ENCODE measurements at regions not wholly inside any gene's neighbourhood (a gene's known extent, or its start where the extent isn't known, plus 50 kb on each side); places are given as distances from the start of the nearest gene placed in this dataset.

DNA sequence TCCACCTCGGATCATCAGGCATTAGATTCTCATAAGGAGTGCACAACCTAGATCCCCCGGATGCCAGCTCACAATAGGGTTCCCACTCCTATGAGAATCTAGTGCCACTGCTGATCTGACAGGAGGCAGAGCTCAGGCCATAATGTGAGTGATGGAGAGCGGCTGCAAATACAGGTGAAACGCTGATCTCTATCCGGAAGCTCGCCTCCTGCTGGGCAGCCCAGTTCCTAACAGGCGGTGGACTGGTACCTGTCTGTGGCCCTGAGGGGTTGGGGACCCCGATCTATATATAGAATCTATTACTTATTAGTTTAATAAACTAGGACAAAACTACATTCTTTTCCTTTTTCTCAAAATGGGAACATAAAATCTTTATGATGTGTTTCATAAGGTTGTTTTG, 741.9 kb downstream of the RFPL4B start:
- no peak for DNase-seq (ENCODE audit: low read depth in 2 of 2)

DNA sequence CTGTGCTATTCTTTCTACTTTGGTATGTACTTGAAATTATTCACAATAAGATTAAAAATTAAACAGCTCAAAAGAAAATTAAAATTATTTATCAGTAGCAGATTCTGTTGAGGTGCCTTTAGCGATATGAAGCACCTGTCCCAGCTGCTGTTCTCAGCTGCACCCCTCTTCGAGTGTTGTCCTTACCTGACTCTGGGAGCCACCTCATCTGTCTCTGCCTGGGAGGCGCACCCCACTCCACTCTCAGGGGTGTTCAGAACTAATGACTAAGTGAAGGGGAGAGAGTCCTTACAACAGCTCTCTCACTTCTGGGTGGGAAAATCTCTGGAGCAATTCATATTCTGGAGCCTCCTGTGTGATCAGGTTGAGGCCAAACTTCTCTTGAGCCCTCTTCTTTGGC, 745.7 kb downstream of the RFPL4B start:
- no peak for DNase-seq (ENCODE audit: low read depth in 2 of 2)

DNA sequence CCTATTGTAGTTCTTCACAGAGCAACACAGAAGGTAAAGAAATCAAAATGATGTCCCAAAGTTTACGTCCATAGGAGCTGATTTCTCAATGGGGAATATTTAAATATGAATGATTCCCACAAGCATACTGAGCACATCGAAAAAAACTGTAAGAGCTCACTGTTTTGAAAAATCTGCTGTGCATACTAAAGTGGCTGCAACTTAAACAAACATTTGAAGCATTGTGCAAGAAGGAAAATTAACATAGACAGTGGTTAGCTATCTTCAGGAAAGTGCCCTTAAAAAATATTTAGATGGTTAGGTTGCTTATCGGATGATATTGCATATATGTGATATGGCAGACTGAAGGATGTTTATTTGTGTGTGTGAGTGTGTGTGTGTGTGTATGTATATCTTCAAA, 747.6 kb downstream of the RFPL4B start:
- DNase-seq (ENCODE audit: low read depth in 2 of 2) = no peak

DNA sequence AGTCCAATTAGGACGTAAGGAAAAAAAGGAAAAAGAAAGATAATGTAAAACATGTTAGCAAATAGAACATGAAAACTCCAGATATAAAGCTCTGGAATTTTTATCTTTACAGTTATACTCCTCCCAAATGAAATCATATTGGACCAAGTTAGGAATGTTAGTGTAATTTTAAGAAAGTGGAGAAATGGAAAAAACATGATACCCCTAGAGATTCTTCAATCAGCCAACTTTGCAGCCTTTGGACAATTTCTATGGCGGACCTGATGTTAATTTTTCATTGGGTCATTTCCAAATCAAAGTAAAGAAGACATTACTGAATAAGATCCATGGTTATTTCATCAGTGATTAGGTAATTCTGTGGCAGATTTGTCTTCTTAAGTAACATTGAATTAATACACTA, 748.7 kb downstream of the RFPL4B start:
- DNase-seq (ENCODE audit: low read depth in 2 of 2) = no peak

DNA sequence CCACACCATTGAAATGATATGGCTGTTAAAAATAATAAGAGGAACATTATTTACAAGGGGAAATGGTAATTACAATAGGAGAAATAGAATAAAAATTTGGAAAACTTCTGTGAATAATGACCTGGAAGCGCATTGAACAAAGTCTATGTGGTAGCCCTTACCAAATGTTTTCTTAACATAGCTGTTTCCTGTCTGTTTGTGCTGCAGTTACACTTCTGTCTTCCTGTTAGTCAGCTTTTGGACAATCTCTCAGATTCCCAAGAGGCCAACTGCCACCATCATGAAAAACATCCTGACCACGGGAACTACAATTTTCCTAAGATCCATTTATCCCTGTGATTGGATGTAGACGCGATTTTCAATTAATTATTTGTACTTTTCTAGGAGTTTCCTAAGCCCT, 754.4 kb upstream of the MARCKS start:
- no peak for DNase-seq (ENCODE audit: low read depth in 2 of 2)

DNA sequence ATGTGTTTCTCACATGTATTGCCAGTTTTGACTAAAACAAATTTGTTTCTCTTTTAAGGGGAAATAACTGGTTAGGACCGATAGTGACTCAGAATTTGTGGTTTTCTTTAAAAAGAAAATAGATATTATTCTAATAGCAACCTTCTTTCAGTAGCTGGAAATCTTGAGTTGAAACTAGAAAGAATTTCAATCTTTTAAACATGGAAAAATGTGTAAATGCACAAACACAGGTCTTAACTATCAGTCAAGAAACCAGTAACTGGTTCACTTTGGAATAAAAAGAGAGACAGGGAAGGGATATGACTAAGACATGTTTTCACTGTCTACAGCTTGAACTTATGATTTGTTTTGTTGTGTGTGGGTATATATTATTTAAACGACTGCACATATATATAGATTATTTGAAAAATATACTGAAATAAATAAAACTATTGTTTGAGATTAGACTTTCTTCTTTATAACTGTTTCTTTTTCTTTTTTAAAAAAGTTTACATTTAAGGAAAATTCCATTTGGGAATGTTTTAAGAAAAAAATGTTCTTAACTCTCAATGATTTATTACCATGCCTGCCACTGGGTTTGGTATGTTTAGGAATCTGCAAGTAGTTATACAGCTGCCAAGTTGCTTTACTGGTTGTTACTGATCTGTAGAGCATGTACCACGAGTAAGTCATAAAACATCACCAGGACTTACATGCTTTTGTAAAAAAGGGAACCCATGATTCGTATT, 753.3 kb upstream of the MARCKS start:
- no peak for DNase-seq (ENCODE audit: low read depth in 2 of 2)

DNA sequence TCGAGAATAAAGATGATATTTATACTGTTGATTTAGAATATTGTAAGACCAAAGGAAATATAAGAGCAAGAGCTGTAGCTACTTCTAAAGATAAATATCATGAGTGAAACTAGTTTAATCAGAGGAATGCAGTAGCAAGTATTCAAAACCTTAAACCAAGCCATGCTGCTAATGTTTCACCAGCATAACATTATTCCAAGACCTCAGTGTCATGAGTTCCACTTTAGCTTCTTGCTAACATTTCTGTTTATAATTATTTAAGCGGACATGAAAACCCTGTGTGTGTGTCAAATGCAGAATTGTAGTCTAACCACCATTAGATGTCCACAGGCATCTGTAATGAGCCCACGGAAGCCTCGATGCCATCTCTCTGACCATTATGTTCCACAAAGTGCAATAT, 752.6 kb upstream of the MARCKS start:
- DNase-seq (ENCODE audit: low read depth in 2 of 2) = no peak

DNA sequence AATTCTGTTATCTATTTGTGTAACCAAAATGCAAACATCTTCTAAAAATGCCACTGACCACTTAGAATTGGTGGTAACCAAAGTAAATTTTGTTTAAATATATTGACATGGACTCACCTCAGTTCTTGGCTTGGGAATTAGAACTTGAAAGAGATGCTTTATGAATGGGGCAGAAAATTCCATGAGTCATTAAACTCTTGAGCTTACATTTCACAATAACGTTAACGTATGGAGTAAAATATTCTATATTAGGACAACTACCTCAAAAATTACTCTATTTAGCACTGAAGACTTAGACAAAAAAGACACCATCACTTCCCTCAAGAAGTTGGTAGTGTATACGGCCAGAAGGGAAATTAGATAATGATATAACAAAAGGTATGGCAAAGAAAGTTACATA, 752.2 kb upstream of the MARCKS start:
- DNase-seq (ENCODE audit: low read depth in 2 of 2) = no peak

DNA sequence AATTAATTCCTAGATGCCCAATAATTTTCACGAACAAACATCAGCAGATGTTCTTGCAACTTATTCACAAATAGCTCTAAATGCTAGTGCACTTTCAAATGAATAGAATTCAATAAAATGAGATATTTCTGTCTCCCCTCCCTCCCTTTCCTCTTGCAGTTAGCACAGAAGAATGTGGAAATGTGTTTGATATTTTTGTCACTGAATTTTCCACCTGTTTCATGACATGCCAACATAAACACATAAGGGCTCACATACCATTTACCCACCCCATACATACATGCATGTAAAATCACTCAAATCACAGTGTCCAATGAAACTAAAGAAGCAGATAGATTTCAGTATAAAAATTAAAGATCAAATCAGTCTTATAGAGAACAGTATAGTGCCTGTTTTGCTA, 746.9 kb upstream of the MARCKS start:
- no peak for DNase-seq (ENCODE audit: low read depth in 2 of 2)

DNA sequence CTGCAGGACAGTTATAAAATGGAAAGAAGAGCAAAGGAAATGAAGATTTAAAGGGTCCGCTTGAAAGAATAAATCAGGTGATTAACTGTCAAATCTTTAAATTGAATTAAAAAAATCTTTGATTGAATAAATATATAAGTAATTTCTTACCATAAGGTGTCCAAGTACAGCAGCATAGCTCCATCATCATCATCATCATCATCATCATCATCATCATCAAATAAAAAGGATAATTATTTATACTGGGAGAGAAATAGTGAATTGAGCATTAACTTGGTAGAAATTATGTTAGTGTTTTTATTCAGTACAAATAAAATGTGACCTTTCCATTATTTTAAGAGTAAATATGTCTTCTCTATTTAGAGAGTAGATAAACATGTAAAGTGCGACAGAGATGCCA, 745.6 kb upstream of the MARCKS start:
- no peak for DNase-seq (ENCODE audit: low read depth in 2 of 2)

DNA sequence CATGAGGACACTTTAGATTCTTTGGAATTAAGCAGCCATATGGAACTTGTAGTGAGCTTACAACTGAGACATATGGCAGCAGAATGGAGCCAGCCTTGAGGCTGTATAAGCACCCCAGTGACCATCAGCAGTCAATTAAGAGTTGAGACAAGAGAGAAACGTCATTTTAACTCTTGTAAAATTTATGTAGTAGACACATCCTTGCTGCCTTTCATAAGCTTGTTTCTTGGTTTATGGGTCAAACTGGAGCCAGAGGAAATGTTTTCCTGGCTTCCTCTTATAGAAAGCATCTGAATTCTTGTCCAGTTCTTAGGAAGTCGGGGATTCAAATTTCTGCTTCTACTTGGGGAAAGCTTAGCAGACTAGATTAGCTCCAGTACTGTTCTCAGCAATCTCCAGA, 745.1 kb upstream of the MARCKS start:
- DNase-seq (ENCODE audit: low read depth in 2 of 2) = no peak

DNA sequence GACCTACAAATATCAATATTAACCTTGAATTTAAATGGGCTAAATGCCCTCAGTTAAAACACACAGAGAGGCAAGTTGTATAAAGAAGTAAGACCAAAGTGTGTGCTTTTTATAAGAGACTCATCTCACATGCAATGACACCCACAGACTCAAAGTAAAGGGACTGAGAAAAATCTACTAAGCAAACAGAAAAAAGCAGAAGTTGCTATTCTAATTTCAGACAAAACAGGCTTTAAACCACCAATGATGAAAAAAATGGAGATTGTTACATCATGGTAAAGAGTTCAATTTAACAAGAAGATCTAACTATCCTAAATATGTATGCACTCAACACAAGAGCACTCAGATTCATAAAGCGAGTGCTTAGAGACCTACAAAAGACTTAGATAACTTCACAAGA, 741.9 kb upstream of the MARCKS start:
- DNase-seq (ENCODE audit: low read depth in 2 of 2) = no peak

DNA sequence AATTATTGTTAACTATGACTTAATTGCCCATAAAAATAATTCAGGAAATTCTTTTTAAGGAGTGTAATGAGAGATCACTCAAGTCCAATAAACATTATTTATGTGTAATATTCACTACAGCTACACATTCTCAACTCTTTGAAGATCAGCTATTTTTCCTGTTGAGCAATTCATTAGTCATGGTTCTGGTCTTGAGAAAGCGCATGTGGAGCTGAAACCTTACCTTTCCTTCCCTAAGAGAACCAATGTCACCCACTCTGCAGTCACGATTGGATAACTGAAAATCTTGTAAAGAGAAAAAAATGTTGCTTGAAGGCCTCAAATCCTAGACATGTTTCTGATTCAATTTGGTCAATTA, 736.9 kb upstream of the MARCKS start:
- DNase-seq (ENCODE audit: low read depth in 2 of 2) = no peak

DNA sequence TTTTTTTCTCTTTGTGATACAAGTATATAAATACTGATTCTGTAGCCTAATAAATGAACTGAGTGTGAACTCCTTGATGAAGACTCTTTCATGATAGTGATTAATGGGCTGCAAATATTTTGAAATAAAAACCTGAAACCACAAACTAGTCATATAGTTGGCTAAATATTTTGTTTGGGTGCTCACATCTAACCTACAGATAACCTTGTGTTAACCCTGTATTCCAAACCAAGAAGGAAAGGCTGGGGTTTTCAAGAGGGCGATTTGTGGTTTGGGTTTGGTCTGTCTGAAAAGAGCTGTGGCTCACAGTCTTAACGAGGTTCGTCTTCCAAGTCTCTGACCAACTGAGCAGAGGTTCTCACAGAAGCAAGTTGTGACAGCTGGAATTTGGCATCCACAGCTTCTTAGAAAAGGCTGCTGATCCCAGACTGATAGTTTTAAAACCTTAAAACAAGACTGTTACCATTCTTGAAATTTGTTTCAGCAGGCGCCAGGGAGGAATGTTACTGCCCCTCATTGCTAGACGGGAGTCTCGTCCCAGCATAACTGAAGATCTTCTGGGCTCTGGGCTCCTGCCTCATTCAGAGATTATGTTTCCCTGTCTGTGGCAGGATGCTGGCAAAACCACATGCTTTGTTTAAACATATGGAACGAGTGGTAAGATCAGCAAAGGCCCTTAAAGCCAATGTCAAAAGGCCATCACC, 736.4 kb upstream of the MARCKS start:
- no peak for DNase-seq (ENCODE audit: low read depth in 2 of 2)

DNA sequence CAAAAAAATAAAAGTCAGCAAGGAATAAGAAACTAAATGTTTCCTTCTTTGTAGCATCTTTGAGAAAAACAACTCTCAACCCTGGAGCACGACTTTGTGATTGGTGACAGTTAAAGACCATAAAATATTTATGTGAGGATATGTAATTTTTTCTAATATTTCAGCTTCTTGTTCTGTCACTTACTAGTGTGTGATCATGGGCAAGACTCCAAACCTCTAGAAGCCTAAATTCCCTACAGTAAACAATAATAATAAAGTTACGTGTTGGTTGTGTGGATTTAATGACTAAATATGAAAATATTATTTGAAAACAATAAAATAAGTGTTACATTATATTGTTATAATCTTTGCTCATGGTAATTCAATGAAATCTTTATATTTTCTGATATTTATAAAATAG, 735.6 kb upstream of the MARCKS start:
- DNase-seq (ENCODE audit: low read depth in 2 of 2) = no peak

DNA sequence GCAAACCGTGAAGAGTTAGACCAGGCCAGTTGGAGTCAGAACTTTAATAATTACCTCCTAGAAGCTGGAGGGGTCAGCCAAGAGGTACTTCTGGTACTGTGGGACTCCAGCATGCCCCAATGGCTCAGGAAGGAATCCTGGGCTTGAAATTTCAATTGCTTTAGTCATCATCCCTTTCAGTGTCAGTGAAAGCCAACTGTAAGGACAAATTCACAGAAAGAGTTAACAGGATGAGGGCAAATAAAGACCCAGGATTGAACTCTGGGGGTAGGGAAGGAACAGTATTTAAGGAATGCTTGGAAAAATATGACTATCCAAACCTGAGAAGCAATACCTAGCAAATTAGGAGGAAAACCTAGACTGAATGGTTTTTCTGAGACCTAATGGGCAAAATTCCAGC, 735.1 kb upstream of the MARCKS start:
- no peak for DNase-seq (ENCODE audit: low read depth in 2 of 2)

DNA sequence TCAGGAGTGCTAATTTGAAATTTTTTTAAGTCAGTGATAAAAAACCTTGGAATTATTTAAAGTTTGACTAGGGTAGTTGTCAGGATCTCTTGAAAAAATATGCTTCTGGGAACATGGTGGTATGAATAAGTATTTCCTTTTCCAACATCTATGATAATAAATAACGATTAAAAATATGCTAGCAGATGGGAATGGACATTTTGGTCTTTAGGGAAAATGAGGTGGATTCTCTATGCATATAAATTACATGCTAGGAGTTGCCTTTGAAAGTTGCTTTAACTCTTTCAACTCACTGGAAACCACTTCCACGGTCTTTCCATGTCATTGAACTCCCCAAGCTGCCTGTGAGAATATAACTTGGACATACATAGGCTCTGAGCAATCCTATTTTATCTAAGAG, 731.5 kb upstream of the MARCKS start:
- no peak for DNase-seq (ENCODE audit: low read depth in 2 of 2)

DNA sequence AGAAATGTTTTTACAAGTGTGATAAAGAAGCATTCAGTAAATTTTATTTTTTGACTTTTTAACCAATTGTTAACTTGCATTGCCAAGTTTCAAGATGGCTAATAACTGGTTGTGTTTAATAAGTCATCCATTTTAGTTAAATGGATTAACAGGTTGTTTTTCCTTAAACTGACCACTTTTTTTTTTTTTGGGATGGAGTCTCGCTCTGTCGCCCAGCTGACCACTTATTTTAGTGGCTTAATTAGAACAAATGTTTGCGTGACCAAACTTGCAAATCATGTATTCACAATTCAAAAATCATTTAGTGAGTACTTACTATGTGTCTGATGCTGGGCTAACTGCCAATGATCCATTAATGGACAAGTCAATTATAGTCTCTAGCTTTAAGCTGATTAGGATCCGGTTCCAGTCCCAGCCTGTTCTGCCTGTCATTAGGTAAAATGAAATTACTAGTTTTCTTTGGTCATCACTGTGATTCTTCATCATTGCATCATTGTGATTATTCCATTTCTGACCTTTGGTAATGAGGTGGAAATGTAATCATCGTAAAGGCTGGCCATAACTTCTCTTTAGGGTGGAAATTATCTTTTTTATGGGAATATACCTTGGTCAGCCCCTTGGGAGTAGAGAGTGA, 729.2 kb upstream of the MARCKS start:
- no peak for DNase-seq (ENCODE audit: low read depth in 2 of 2)

DNA sequence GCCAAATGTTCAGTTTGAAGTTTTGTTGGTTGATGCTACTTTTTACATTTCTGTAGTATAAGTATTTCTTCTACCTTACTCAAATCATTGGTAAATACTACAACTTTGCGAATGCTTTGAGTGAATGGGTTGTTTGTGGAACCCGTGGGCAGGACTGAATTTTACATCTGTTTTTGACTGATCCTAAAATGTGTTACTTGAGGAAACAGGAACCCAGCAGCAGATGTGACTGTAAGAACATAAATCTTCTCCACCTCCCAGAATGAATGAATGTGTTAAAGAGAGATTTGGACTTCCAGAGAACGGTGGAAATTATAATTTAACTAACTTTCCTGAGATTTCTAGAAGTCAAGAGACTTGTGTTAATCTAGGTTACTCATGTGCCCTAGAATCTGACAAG, 728.5 kb upstream of the MARCKS start:
- DNase-seq (ENCODE audit: low read depth in 2 of 2) = no peak

DNA sequence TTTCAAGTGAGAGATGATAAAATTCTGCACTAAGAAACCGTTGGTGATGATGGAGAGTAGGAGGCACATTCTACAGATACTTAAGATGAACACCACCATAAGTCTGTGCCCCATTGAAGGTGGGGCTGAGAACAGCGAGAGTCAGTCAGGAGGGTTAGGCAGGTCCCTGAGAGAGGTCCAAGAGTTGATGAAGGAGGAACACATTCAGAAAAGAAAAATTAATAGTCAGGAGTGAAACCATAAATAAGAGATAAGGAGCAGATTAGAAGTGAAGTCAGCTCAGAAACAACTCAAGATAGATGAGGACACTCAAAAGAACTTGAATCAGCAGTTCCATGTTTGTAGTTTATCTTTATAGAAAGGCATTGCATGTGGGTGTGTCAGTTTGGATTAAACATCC, 727.2 kb upstream of the MARCKS start:
- DNase-seq (ENCODE audit: low read depth in 2 of 2) = no peak

DNA sequence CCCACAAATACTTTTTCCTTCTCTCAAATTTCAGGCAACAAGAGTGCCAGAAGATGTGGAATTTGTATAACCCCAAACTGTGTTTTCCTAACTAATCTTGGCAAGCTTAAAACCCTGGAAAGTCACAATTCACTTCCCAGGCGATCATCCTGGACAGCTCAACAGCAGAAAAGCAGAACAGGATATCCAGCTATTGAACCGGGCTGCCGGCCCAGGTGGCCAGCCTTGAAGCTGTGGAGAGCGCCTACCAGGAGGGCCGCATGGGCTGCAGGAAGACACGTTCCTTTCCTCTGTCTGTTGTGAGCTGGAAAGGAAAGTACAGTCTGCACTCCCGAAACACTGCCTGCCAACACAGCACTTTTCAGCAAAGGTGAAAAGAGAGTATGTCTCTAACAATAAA, 719.7 kb upstream of the MARCKS start:
- no peak for DNase-seq (ENCODE audit: low read depth in 2 of 2)

DNA sequence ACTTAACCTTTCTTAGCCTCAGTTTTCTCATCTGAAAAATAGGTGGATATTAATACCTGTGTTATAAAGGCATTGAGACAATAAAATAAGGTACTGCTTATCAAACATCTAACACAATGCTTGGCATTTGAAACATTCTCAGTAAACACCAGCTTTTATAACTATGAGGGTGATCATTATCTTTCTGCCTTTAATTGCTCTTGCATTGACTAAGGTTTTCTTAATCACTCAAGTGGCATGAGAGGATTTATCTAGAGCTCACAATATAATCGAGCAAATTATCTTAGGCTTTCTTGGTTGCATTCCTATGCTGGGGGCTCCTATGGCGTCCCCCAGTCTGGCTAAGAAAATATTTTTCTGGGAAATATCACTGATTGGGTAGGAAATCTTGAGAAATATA, 716.4 kb upstream of the MARCKS start:
- DNase-seq (ENCODE audit: low read depth in 2 of 2) = no peak

DNA sequence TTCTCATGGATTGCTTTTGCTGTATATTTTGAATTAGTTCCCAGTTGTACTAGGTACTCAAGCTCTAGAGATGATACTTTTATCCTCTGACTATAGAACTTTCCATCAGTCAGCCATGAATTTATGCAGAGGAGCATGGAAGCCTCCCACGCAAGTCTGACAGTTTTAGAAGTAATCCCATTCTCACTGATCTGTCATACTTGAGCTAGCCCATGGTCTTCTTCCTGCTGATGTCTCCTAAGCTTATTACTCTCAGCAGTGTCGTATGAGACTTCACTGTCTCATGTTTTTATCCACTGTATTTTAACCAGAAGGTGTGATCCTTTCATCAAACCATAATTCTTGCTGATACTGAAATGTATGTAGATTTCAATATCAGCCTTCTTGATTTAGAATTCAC, 715.2 kb upstream of the MARCKS start:
- no peak for DNase-seq (ENCODE audit: low read depth in 2 of 2)

Data from activated CD4-positive, alpha-beta T cell treated with anti-CD3 and anti-CD28 coated beads for 24 hours (primary cell).